ENCODE measurements at regions not wholly inside any gene's neighbourhood (a gene's known extent, or its start where the extent isn't known, plus 50 kb on each side); places are given as distances from the start of the nearest gene placed in this dataset.

- ChIA-PET POLR2A (ENCODE audit: unreplicated experiment) (no interaction called here), CTCF (no interaction called here)
- Histone ChIP-seq H4K8ac (ENCODE audit: low read depth in 2 of 2, low read length in 2 of 2) (no peak overlapping the region), H2BK5ac (ENCODE audit: low read depth, low read length, poor library complexity, severe bottlenecking) (no peak overlapping the region), H3K27ac (ENCODE audit: insufficient read depth, low read length) (no peak overlapping the region), H3K4me3 (ENCODE audit: insufficient read depth, low read depth, low read length) (no peak overlapping the region), H2AK9ac (replicated peaks; ENCODE audit: low read depth, low read length, poor library complexity) (no peak overlapping the region), H2BK20ac (ENCODE audit: low read depth, low read length) (no peak overlapping the region), H3K56ac (ENCODE audit: extremely low read depth, insufficient read depth, low read length) (no peak overlapping the region), H4K20me1 (ENCODE audit: insufficient read depth, low read length) (no peaks in the 10 kb centered on the region; the same call in 1 of the 2 replicates), H3K4ac (ENCODE audit: low read depth, low read length) (no peak overlapping the region), H3K4me1 (ENCODE audit: control insufficient read depth, insufficient read depth, low read length) (no peaks in the 10 kb centered on the region), H2AK5ac (ENCODE audit: low read depth, low read length) (no peak overlapping the region), H2BK120ac (ENCODE audit: low read depth, low read length) (no peak overlapping the region), H2BK15ac (ENCODE audit: low read depth, low read length) (no peak overlapping the region), H3K79me1 (ENCODE audit: low read depth in 1 of 2, low read length in 2 of 2) (no peaks in the 10 kb centered on the region), H3K4me2 (ENCODE audit: low read depth, low read length) (no peak overlapping the region), H3K14ac (replicated peaks; ENCODE audit: low read depth, low read length) (no peak overlapping the region), H3K18ac (ENCODE audit: low read depth, low read length) (no peak overlapping the region), H4K91ac (ENCODE audit: insufficient read depth, low read depth, low read length) (no peak overlapping the region), H3K9me3 (ENCODE audit: control insufficient read depth, insufficient read depth, low read length) (peaks cover 8% of the 10 kb centered on the region; the same call in 1 of the 2 replicates), H4K5ac (ENCODE audit: low read depth, low read length) (no peak overlapping the region), H3K9me1 (ENCODE audit: insufficient read depth, low read length) (no peaks in the 10 kb centered on the region), H3K23ac (ENCODE audit: low read depth, low read length) (no peak overlapping the region), H3K36me3 (ENCODE audit: control insufficient read depth, insufficient read depth, low read length) (no peaks in the 10 kb centered on the region), H2AFZ (replicated peaks; ENCODE audit: low read length, poor library complexity) (no peak overlapping the region), H3K9ac (ENCODE audit: low read depth, low read length) (no peak overlapping the region), H3K27me3 (ENCODE audit: control insufficient read depth, insufficient read depth, low read length) (no peaks in the 10 kb centered on the region)
- intact Hi-C loops (cut with micrococcal nuclease) (no loop called here), in situ Hi-C loops (cut with MboI; ENCODE audit: low sequenced_read_pairs) (no loop called here), dilution Hi-C loops (cut with HindIII; ENCODE audit: low sequenced_read_pairs, unreplicated experiment) (no loop called here)
- BruUV-seq (replicated peaks) = no TSS peak
- ATAC-seq (ENCODE audit: low read depth) (no peak), DNase-seq (no peak)
- no CpG with 5 or more reads among the region's 1 CpG for WGBS, 2 experiments (ENCODE audit: extremely low coverage in 2 of 2, insufficient read length in 1 of 2)
- TF ChIP-seq MAFK (IDR thresholded peaks at IDR 0.05; ENCODE audit: low read depth, low read length) (no peak), BHLHE40 (IDR thresholded peaks at IDR 0.05; ENCODE audit: low read depth, low read length) (no peak), RFX5 (IDR thresholded peaks at IDR 0.05; ENCODE audit: low read depth, low read length) (no peak), MXI1 (IDR thresholded peaks at IDR 0.05; ENCODE audit: borderline replicate concordance, low read depth, low read length) (no peak), ELK1 (IDR thresholded peaks at IDR 0.05; ENCODE audit: borderline replicate concordance, low read depth, low read length) (no peak), CTCF (conservative IDR thresholded peaks at IDR 0.05; ENCODE audit: low read depth, low read length) (no peak)
Observed at GRCh38 chr6:120058410-120058809, 708.8 kb upstream of the MAN1A1 start.

Measured in IMR-90 (cell line).